Thyroid gland (tissue), 4 donors: ENCODE measurements at regions not wholly inside any gene's neighbourhood (a gene's known extent, or its start where the extent isn't known, plus 50 kb on each side); places are given as distances from the start of the nearest gene placed in this dataset.

Experiments used
- POLR2A ChIP-seq, 2 donors: fragments of 450-650 bp; IDR thresholded peaks; one replicate each; pipeline ENCODE4 v1.6.1; 2017; ENCODE audit warnings: antibody characterized with exemption in 2 of 2, mild to moderate bottlenecking in 2 of 2, moderate library complexity in 1 of 2
- TF ChIP-seq, protein P1 (sequence below), 6 experiments: fragments of 200-600 bp in 3 of 6; fragments of 450-650 bp in 3 of 6; sonication (generic) in 3 of 6; IDR thresholded peaks; one replicate each; pipeline ENCODE4 v1.5.1; 2016 to 2019; ENCODE audit warnings: antibody characterized with exemption in 6 of 6, mild to moderate bottlenecking in 2 of 6, inconsistent platforms in 1 of 6, moderate library complexity in 1 of 6

DNA sequence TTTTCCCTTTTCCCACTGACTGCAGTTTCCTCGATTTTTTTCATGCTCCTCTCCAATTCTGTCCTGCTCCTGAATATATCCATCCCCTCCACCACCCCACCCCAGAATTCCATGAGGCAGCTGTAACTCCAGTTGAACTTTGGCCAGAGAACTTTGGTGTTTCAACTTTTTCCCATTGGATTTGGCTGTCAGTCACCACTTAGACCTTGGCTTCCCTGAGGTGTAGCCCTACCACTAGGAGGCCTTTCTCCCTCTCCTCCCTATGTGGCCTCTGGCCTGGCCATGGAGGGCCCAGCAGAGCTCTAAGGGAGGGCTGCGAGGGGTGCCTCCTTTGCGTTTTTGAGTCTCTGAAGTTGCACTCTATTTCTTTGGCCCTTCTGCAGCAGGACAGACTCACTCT lies 261.3 kb downstream of the PIK3R1 start:
- TF ChIP-seq, protein P1, sequence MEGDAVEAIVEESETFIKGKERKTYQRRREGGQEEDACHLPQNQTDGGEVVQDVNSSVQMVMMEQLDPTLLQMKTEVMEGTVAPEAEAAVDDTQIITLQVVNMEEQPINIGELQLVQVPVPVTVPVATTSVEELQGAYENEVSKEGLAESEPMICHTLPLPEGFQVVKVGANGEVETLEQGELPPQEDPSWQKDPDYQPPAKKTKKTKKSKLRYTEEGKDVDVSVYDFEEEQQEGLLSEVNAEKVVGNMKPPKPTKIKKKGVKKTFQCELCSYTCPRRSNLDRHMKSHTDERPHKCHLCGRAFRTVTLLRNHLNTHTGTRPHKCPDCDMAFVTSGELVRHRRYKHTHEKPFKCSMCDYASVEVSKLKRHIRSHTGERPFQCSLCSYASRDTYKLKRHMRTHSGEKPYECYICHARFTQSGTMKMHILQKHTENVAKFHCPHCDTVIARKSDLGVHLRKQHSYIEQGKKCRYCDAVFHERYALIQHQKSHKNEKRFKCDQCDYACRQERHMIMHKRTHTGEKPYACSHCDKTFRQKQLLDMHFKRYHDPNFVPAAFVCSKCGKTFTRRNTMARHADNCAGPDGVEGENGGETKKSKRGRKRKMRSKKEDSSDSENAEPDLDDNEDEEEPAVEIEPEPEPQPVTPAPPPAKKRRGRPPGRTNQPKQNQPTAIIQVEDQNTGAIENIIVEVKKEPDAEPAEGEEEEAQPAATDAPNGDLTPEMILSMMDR (IDR thresholded peaks at IDR 0.05) = no peak
- TF ChIP-seq POLR2A (IDR thresholded peaks at IDR 0.05) = no peak
